ENCODE measurements at regions not wholly inside any gene's neighbourhood (a gene's known extent, or its start where the extent isn't known, plus 50 kb on each side); places are given as distances from the start of the nearest gene placed in this dataset.

DNA sequence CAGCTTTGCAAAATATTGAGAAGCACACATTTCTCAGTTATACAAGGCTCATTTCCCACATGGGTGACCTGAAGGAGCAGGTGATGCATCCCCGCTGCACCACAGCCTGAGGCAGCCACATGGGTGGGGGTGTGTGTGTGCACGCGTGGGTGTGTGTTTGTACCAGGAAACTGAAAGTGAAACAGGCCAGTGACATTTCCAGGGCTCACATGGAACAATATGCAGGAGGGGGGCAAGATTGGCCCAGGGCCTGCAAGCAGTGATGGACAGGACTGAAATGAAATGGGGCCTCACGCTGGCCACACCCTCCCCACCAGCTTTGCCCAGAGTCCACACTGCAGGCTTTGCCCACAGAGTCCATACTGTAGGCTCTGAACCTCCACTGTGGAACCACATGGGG is 154.2 kb upstream of the PARP11 start (continued):
- TF ChIP-seq, protein P1, sequence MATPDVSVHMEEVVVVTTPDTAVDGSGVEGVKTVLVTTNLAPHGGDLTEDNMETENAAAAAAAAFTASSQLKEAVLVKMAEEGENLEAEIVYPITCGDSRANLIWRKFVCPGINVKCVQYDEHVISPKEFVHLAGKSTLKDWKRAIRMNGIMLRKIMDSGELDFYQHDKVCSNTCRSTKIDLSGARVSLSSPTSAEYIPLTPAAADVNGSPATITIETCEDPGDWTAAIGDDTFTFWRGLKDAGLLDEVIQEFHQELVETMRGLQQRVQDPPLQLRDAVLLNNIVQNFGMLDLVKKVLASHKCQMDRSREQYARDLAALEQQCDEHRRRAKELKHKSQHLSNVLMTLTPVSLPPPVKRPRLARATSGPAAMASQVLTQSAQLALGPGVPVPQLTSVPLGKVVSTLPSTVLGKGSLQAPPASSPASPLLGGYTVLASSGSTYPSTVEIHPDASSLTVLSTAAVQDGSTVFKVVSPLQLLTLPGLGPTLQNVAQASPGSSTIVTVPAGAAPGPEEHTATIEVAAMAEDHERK (CRISPR knock-in tag; IDR thresholded peaks at IDR 0.05; ENCODE audit: low read depth) = no peak
- TF ChIP-seq MYC (CRISPR knock-in tag; IDR thresholded peaks at IDR 0.05; ENCODE audit: borderline replicate concordance) (no peak; the same call in 1 of the 2 replicates), ZMAT3 (CRISPR knock-in tag; conservative IDR thresholded peaks at IDR 0.05) (no peak), ZNF496 (CRISPR knock-in tag; IDR thresholded peaks at IDR 0.05; ENCODE audit: insufficient replicate concordance) (no peak), HDAC1 (CRISPR knock-in tag; IDR thresholded peaks at IDR 0.05) (peak; percentile 46), ZBTB38 (CRISPR knock-in tag; IDR thresholded peaks at IDR 0.05) (peak; percentile 94), SALL1 (CRISPR knock-in tag; IDR thresholded peaks at IDR 0.05) (peak; percentile 46; the same call in 1 of the 2 replicates), MAF1 (CRISPR knock-in tag; IDR thresholded peaks at IDR 0.05; ENCODE audit: borderline replicate concordance) (no peak), ZBTB8A (CRISPR knock-in tag; IDR thresholded peaks at IDR 0.05; ENCODE audit: borderline replicate concordance, low read depth) (no peak), JUNB (CRISPR knock-in tag; IDR thresholded peaks at IDR 0.05; ENCODE audit: borderline replicate concordance) (no peak), ZNF354B (CRISPR knock-in tag; IDR thresholded peaks at IDR 0.05) (no peak), ZNF460 (CRISPR knock-in tag; IDR thresholded peaks at IDR 0.05; ENCODE audit: borderline replicate concordance) (no peak), HOXA7 (CRISPR knock-in tag; IDR thresholded peaks at IDR 0.05) (no peak), HOXA9 (CRISPR knock-in tag; IDR thresholded peaks at IDR 0.05; ENCODE audit: borderline replicate concordance) (no peak), SAFB2 (CRISPR knock-in tag; IDR thresholded peaks at IDR 0.05; ENCODE audit: borderline replicate concordance, low read depth) (no peak), ZNF761 (CRISPR knock-in tag; conservative IDR thresholded peaks at IDR 0.05) (no peak), SRSF1 (optimal IDR thresholded peaks at IDR 0.05; ENCODE audit: low read depth, low read length) (no peak), MYNN (CRISPR knock-in tag; IDR thresholded peaks at IDR 0.05; ENCODE audit: low read depth) (no peak), NONO (IDR thresholded peaks at IDR 0.05) (no peak), NONO (CRISPR knock-in tag; conservative IDR thresholded peaks at IDR 0.05) (no peak), MIXL1 (CRISPR knock-in tag; IDR thresholded peaks at IDR 0.05) (no peak)
- TF ChIP-seq, protein P2, sequence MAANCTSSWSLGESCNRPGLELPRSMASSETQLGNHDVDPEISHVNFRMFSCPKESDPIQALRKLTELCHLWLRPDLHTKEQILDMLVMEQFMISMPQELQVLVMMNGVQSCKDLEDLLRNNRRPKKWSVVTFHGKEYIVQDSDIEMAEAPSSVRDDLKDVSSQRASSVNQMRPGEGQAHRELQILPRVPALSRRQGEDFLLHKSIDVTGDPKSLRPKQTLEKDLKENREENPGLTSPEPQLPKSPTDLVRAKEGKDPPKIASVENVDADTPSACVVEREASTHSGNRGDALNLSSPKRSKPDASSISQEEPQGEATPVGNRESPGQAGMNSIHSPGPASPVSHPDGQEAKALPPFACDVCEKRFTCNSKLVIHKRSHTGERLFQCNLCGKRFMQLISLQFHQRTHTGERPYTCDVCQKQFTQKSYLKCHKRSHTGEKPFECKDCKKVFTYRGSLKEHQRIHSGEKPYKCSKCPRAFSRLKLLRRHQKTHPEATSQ (CRISPR knock-in tag; IDR thresholded peaks at IDR 0.05; ENCODE audit: borderline replicate concordance) = no peak
- TF ChIP-seq, protein P3, sequence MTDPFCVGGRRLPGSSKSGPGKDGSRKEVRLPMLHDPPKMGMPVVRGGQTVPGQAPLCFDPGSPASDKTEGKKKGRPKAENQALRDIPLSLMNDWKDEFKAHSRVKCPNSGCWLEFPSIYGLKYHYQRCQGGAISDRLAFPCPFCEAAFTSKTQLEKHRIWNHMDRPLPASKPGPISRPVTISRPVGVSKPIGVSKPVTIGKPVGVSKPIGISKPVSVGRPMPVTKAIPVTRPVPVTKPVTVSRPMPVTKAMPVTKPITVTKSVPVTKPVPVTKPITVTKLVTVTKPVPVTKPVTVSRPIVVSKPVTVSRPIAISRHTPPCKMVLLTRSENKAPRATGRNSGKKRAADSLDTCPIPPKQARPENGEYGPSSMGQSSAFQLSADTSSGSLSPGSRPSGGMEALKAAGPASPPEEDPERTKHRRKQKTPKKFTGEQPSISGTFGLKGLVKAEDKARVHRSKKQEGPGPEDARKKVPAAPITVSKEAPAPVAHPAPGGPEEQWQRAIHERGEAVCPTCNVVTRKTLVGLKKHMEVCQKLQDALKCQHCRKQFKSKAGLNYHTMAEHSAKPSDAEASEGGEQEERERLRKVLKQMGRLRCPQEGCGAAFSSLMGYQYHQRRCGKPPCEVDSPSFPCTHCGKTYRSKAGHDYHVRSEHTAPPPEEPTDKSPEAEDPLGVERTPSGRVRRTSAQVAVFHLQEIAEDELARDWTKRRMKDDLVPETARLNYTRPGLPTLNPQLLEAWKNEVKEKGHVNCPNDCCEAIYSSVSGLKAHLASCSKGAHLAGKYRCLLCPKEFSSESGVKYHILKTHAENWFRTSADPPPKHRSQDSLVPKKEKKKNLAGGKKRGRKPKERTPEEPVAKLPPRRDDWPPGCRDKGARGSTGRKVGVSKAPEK (CRISPR knock-in tag; IDR thresholded peaks at IDR 0.05; ENCODE audit: borderline replicate concordance) = no peak
- TF ChIP-seq, protein P4, sequence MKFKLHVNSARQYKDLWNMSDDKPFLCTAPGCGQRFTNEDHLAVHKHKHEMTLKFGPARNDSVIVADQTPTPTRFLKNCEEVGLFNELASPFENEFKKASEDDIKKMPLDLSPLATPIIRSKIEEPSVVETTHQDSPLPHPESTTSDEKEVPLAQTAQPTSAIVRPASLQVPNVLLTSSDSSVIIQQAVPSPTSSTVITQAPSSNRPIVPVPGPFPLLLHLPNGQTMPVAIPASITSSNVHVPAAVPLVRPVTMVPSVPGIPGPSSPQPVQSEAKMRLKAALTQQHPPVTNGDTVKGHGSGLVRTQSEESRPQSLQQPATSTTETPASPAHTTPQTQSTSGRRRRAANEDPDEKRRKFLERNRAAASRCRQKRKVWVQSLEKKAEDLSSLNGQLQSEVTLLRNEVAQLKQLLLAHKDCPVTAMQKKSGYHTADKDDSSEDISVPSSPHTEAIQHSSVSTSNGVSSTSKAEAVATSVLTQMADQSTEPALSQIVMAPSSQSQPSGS (CRISPR knock-in tag; IDR thresholded peaks at IDR 0.05) = no peak
